T-helper 17 cell (primary cell): ENCODE measurements at regions not wholly inside any gene's neighbourhood (a gene's known extent, or its start where the extent isn't known, plus 50 kb on each side); places are given as distances from the start of the nearest gene placed in this dataset.

Experiments used
- ATAC-seq: fragments of 150-1000 bp; cut with Tn5 transposase; 2 replicates; pipeline ENCODE4 v1.10.0; 2021; ENCODE audit warnings: mild to moderate bottlenecking, moderate library complexity
- DNase-seq, 3 donors: peaks; one replicate each; pipeline versions ENCODE4 v3.0.0 to v3.0.0-alpha.2; 2020 to 2021
- H3K9me3 ChIP-seq: one replicate; pipeline ENCODE4 v1.7.0; 2013; ENCODE audit warnings: low read length, mild to moderate bottlenecking; ENCODE audit not compliant: control insufficient read depth, poor library complexity, severe bottlenecking
- H3K27ac Mint-ChIP-seq: one replicate; pipeline ENCODE4 v1.8.0; 2022; ENCODE audit warnings: mild to moderate bottlenecking, moderate library complexity, mixed read lengths
- H3K27me3 Mint-ChIP-seq: one replicate; pipeline ENCODE4 v1.8.0; 2022; ENCODE audit warnings: mixed read lengths
- H3K36me3 Mint-ChIP-seq: one replicate; pipeline ENCODE4 v1.8.0; 2022; ENCODE audit warnings: low read depth, mixed read lengths
- H3K4me1 Mint-ChIP-seq: one replicate; pipeline ENCODE4 v1.8.0; 2022; ENCODE audit warnings: mild to moderate bottlenecking, mixed read lengths
- H3K4me3 Mint-ChIP-seq: one replicate; pipeline ENCODE4 v1.8.0; 2022; ENCODE audit warnings: mild to moderate bottlenecking, moderate library complexity, mixed read lengths

GRCh38 chr7:33661430-33662160 is 243.7 kb upstream of the BMPER start:
- no peaks in the 10 kb centered on the region for H3K9me3 ChIP-seq
- no peaks in the 10 kb centered on the region for H3K36me3 Mint-ChIP-seq
- peaks cover 6% of the 10 kb centered on the region for H3K4me1 Mint-ChIP-seq
- H3K4me3 Mint-ChIP-seq: no peak overlapping the region
- H3K27me3 Mint-ChIP-seq: no peaks in the 10 kb centered on the region
- H3K27ac Mint-ChIP-seq: no peak overlapping the region
- ATAC-seq: no peak
- no peak for DNase-seq

DNA sequence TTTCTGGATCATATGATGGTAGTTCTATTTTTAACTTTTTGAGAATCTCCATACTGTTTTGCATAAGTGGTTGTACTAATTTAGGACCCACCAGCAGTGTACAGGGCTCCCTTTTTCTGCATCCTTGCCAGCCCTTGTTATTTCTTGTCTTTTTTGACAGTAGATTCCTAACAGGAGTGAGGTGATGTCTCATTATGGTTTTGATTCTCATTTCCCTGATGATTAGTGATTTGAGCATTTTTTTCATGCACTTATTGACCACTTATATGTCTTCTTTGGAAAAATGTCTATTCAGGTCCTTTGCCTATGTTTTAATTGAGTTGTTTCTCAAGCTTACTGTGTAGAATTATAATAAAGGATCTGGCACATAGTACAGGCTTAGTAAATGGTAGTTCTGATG is 238.8 kb upstream of the BMPER start:
- H3K36me3 Mint-ChIP-seq: no peaks in the 10 kb centered on the region
- H3K9me3 ChIP-seq: no peaks in the 10 kb centered on the region
- no peak overlapping the region for H3K4me3 Mint-ChIP-seq
- peaks cover 3% of the 10 kb centered on the region for H3K4me1 Mint-ChIP-seq
- ATAC-seq: no peak
- DNase-seq: no peak
- no peaks in the 10 kb centered on the region for H3K27me3 Mint-ChIP-seq
- H3K27ac Mint-ChIP-seq: no peak overlapping the region

DNA sequence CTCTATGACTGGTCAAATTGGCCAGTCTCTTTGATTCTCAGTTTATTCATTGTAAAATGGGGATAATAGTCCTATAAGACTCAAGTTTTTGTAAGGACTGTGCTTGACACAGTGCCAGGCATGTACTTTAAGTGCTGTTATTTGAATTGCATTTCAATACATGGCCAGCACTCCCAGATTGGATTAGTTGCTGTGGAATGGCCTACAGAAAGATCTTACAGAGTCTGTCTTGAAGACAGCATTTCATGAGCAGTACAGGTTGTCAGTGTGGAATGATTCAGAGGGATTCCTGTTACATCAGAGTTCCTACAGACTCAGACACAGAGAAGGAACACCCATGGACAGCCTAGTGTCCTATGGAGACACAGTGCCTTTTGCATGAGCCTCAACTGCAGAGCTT is 238.1 kb upstream of the BMPER start:
- no peaks in the 10 kb centered on the region for H3K4me1 Mint-ChIP-seq
- no peaks in the 10 kb centered on the region for H3K9me3 ChIP-seq

DNA sequence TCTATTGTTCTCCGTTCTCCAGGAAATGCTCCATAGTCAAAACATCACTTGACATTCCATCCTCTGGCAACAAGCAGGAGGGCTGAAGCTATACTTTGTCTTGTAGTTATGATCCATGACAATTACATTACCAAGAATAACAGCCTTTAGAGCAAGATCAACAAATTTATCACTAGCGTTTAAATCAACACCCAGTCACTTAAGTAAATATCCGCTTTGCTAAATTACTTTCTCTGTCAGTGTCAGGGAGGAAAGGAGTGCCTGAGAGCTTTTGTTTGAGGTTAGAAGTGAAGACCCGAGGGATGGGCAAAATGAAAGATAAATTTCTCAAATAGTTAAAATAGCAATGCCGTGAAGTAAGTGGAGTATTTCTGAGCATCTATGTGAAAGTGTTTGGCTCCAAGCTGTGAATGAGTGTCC is 236.1 kb upstream of the BMPER start:
- Mint-ChIP-seq H3K27me3 (no peaks in the 10 kb centered on the region), H3K36me3 (no peaks in the 10 kb centered on the region), H3K27ac (no peak overlapping the region), H3K4me3 (no peak overlapping the region), H3K4me1 (no peaks in the 10 kb centered on the region)
- no peak for ATAC-seq
- DNase-seq: no peak
- H3K9me3 ChIP-seq: no peaks in the 10 kb centered on the region

More for the DNA sequence above, 238.1 kb upstream of the BMPER start:
- Mint-ChIP-seq H3K36me3 (no peaks in the 10 kb centered on the region), H3K27me3 (no peaks in the 10 kb centered on the region), H3K4me3 (no peak overlapping the region), H3K27ac (no peak overlapping the region)
- DNase-seq (no peak), ATAC-seq (no peak)

- H3K27ac Mint-ChIP-seq: no peak overlapping the region
- H3K27me3 Mint-ChIP-seq: no peaks in the 10 kb centered on the region
- ATAC-seq (no peak), DNase-seq (no peak)
- H3K9me3 ChIP-seq: no peaks in the 10 kb centered on the region
- H3K4me3 Mint-ChIP-seq: no peak overlapping the region
- no peaks in the 10 kb centered on the region for H3K4me1 Mint-ChIP-seq
- no peaks in the 10 kb centered on the region for H3K36me3 Mint-ChIP-seq
Observed at GRCh38 chr7:33671531-33672262, 233.6 kb upstream of the BMPER start.

GRCh38 chr7:33673029-33673700 is 232.2 kb upstream of the BMPER start:
- no peak for DNase-seq
- H3K27ac Mint-ChIP-seq: no peak overlapping the region
- H3K4me1 Mint-ChIP-seq: no peaks in the 10 kb centered on the region
- H3K36me3 Mint-ChIP-seq: no peaks in the 10 kb centered on the region
- no peaks in the 10 kb centered on the region for H3K27me3 Mint-ChIP-seq
- no peak for ATAC-seq
- no peak overlapping the region for H3K4me3 Mint-ChIP-seq
- no peaks in the 10 kb centered on the region for H3K9me3 ChIP-seq

DNA sequence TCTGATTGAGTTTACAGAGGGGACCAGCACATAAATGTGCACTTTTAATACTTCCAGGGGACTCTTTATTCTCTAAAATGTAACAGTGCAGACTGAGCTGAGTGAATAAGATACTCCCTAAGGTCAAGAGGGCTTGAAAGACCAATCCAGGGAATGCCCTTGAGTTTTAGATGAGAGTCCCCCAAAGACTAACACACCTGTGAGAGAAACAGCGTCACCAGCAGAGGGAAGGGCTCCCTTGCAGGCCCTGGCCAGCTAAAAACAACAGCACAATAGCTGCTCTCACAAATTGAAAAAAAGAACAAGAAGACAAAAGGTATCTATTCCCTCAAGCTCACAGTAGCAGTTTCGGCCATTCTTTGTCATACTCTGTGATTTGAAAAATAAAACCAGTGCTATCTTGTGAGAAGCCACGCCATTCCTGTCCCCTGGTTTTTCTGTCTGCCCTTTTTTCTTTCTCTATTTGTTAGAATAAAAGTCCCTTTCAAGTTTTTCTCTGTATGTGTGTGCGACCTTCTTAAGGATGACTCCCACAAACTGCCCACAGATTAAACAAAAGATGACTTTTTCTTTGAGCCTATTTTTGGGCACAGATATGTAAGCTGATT is 230.4 kb upstream of the BMPER start:
- DNase-seq: no peak
- ATAC-seq: no peak
- Mint-ChIP-seq H3K36me3 (no peaks in the 10 kb centered on the region), H3K4me1 (no peaks in the 10 kb centered on the region), H3K27me3 (no peaks in the 10 kb centered on the region), H3K27ac (no peak overlapping the region), H3K4me3 (no peak overlapping the region)
- no peaks in the 10 kb centered on the region for H3K9me3 ChIP-seq

- Mint-ChIP-seq H3K4me3 (no peak overlapping the region), H3K36me3 (no peaks in the 10 kb centered on the region)
Observed at GRCh38 chr7:33677556-33677955, 227.8 kb upstream of the BMPER start.

DNA sequence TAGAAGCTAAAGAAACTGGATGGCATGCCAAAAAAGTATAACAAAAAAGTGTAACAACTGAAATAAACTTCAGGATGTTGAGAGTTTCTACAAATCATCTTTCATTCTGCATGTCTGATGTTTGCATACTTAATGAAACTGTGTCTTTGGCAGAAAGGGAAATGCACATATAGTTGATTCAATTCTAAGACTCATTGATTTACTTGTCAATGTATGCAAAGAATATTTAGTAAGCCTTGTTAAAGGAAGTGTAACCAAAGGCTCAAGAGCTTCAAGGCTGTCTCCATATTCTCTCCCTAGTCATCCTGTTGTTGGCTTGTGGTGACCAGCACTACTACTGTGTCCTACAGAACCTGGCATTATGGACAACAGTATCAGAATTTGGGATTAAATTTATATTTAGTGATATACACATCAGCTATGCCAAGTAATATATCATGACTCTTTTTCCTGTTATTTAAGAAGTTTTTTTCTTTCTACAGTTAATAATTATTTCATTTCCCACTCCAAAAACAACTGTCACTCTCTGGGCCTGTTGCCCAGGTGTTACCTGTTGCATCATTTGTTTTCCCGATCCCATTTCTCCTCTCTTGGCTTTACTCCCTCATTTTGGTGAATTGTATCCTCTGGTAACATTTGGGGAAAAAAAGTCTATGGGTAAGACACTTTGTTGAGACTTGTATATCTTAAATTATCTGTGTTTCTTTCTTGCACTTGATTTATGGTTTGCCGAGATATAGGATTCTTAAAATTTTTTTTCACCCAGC is 226.6 kb upstream of the BMPER start:
- Mint-ChIP-seq H3K36me3 (no peaks in the 10 kb centered on the region), H3K27ac (no peak overlapping the region), H3K27me3 (no peaks in the 10 kb centered on the region), H3K4me3 (no peak overlapping the region), H3K4me1 (no peaks in the 10 kb centered on the region)
- no peak for ATAC-seq
- no peak for DNase-seq
- H3K9me3 ChIP-seq: no peaks in the 10 kb centered on the region

More at GRCh38 chr7:33677556-33677955, 227.8 kb upstream of the BMPER start:
- Mint-ChIP-seq H3K27me3 (no peaks in the 10 kb centered on the region), H3K4me1 (no peaks in the 10 kb centered on the region), H3K27ac (no peak overlapping the region)
- H3K9me3 ChIP-seq: no peaks in the 10 kb centered on the region
- no peak for DNase-seq
- no peak for ATAC-seq

DNA sequence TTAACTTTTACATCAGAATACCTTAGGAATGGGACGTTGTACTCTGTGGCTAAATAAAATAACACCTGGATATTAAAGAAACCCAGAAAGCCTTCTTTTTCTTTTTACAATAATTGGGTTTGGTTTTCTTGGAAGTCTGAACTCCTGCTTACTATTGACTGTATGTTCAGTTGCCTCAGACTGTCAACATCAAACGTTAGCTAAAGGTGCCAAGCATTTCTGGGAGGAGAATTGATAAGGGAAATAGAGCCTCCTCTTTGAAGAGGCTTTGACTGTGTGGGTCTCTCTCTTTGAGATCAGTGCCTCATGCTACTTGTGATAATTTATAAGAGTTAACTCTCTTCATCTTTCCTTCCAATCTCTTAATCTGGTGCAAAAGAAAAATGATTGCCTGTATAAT is 224.7 kb upstream of the BMPER start:
- no peaks in the 10 kb centered on the region for H3K4me1 Mint-ChIP-seq
- no peak for ATAC-seq
- no peak overlapping the region for H3K27ac Mint-ChIP-seq
- H3K36me3 Mint-ChIP-seq: no peaks in the 10 kb centered on the region
- no peak for DNase-seq
- H3K9me3 ChIP-seq: no peaks in the 10 kb centered on the region
- no peak overlapping the region for H3K4me3 Mint-ChIP-seq
- no peaks in the 10 kb centered on the region for H3K27me3 Mint-ChIP-seq

DNA sequence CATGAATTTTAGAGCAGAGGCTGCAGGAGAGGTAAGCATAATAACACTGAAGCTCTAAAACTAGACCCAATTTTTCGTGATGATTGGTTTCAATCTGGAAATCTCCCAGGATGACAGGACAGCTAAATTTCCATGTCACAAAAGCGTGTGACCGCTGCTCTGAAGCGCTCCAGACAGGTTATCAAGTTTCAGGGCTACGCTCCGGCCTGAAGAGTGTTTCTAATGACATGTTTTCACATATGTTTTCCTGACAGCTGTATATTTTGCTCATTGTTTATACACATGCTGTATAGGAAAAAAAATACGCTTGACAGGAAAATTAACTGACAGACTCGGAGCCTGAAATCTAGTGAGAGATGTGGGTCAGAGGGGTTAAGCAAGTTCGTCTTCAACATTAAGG is 219.8 kb upstream of the BMPER start:
- Mint-ChIP-seq H3K36me3 (no peaks in the 10 kb centered on the region), H3K27me3 (no peaks in the 10 kb centered on the region), H3K4me3 (no peak overlapping the region), H3K4me1 (no peaks in the 10 kb centered on the region), H3K27ac (no peak overlapping the region)
- DNase-seq (no peak), ATAC-seq (no peak)
- H3K9me3 ChIP-seq: no peaks in the 10 kb centered on the region

DNA sequence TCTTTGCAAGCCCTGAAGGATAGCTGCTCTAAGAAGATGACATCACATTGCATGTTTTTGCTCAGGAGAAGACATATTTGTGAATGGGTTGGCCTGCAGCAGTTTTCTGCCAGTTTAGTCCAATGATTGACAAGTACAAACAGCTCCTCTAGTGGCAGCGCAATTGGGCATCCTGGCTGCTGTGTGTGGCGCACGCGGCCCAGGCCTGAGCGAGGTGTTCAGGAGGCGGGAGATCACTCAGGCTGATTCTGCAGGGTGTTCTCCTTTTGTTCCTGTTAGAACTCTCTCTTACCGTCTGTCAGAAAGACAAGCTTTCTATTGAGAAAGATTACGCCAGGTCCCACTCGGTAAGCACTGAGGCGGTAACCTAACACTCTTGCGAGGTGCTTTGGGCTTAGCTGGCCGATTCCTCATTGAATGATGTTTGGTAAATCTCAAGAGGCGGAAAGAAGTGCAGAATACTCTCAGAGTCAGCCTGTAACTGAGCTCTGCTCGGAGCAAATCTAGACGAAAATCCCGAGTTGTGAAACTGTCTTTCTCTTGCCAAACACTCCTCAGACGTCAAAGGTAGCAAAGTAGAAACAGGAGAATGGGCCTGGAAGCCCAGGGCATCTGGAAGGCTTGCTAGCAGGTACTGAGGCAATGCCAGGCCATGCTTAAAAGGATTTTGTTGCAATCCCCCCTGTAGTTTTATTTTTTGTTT is 219.2 kb upstream of the BMPER start:
- Mint-ChIP-seq H3K4me3 (no peak overlapping the region), H3K4me1 (no peaks in the 10 kb centered on the region), H3K27ac (no peak overlapping the region), H3K36me3 (no peaks in the 10 kb centered on the region), H3K27me3 (no peaks in the 10 kb centered on the region)
- ATAC-seq (no peak), DNase-seq (no peak)
- no peaks in the 10 kb centered on the region for H3K9me3 ChIP-seq
